Adrenal gland (tissue), 5 donors: ENCODE measurements at regions not wholly inside any gene's neighbourhood (a gene's known extent, or its start where the extent isn't known, plus 50 kb on each side); places are given as distances from the start of the nearest gene placed in this dataset.

Experiments
- POLR2A ChIP-seq, 2 donors: fragments of 450-650 bp; IDR thresholded peaks; one replicate each; pipeline ENCODE4 v1.6.1; 2017; ENCODE audit warnings: antibody characterized with exemption in 2 of 2, mild to moderate bottlenecking in 2 of 2, moderate library complexity in 1 of 2
- TF ChIP-seq, protein P1 (sequence below), 6 experiments: fragments of 450-650 bp in 4 of 6; fragments of 200-600 bp in 2 of 6; sonication (generic) in 1 of 6; IDR thresholded peaks; 1 replicate in 5 of 6; 2 replicates in 1 of 6; pipeline versions ENCODE4 v1.5.1 to v1.8.0; 2016 to 2021; ENCODE audit warnings: antibody characterized with exemption in 6 of 6, mild to moderate bottlenecking in 2 of 6, moderate library complexity in 1 of 6
- donor health status: DM: no; HTN: no; CAD: no.

DNA sequence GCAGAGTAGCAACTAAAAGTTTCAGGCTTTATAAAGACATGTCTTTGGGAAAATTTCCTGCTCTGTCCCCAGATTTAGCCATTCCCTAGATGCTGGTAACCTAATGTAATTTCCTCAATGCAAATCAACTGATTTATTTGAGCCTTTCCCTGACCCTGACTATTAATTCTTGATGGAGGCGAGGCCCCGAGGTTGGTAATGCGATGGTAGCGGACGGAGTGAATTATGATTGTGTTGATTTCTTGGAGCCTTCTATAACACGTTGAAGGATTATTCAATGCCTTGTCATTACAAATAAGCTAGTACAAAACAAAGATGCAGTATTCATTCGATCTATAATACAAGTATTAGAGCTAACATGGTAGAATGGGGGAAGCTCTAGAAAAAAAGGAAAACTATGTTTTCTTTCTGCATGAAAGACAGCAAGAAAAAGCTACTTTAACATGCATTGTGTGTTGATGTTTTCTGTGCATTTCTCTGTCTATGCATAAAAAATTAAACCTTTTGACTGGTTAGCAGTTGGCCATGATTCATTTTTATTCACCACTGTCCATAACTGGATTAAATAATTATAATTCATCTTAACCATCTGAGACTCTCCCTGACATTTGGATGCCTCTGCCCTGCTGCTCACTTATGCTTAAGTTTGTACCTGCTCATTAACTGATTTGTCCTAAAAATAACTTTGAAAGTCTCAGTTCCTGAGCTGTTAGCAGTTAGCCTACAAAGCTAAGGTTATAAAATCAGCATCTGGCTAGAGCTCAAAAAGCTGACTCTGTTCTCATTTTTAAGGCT is 490.2 kb upstream of the NUDT12 start:
- TF ChIP-seq, protein P1, sequence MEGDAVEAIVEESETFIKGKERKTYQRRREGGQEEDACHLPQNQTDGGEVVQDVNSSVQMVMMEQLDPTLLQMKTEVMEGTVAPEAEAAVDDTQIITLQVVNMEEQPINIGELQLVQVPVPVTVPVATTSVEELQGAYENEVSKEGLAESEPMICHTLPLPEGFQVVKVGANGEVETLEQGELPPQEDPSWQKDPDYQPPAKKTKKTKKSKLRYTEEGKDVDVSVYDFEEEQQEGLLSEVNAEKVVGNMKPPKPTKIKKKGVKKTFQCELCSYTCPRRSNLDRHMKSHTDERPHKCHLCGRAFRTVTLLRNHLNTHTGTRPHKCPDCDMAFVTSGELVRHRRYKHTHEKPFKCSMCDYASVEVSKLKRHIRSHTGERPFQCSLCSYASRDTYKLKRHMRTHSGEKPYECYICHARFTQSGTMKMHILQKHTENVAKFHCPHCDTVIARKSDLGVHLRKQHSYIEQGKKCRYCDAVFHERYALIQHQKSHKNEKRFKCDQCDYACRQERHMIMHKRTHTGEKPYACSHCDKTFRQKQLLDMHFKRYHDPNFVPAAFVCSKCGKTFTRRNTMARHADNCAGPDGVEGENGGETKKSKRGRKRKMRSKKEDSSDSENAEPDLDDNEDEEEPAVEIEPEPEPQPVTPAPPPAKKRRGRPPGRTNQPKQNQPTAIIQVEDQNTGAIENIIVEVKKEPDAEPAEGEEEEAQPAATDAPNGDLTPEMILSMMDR (IDR thresholded peaks at IDR 0.05), result no peak
- no peak for TF ChIP-seq POLR2A (IDR thresholded peaks at IDR 0.05)
